Loucy (cell line): ENCODE measurements at regions not wholly inside any gene's neighbourhood (a gene's known extent, or its start where the extent isn't known, plus 50 kb on each side); places are given as distances from the start of the nearest gene placed in this dataset.

Experiments used
- H2AFZ ChIP-seq: fragments of 200-600 bp; sonication (generic); 2 replicates; pipeline ENCODE4 v1.6.0; 2016; ENCODE audit warnings: antibody characterized with exemption, mild to moderate bottlenecking, low read length, moderate library complexity
- H3F3A ChIP-seq: fragments of 200-600 bp; 2 replicates; pipeline ENCODE4 v1.6.0; 2016; ENCODE audit warnings: antibody characterized with exemption, low read depth, mild to moderate bottlenecking
- H3K27me3 ChIP-seq: fragments of 200-600 bp; sonication (generic); 2 replicates; pipeline ENCODE4 v1.6.1; 2014; ENCODE audit warnings: low read length, mild to moderate bottlenecking; ENCODE audit not compliant: insufficient read depth, poor library complexity, severe bottlenecking
- H3K36me3 ChIP-seq: fragments of 200-600 bp; sonication (generic); 2 replicates; pipeline ENCODE4 v1.6.1; 2016; ENCODE audit warnings: low read length; ENCODE audit not compliant: insufficient read depth
- H3K4me1 ChIP-seq: fragments of 200-600 bp; sonication (generic); 2 replicates; pipeline ENCODE4 v1.5.1; 2014; ENCODE audit warnings: low read length, mild to moderate bottlenecking; ENCODE audit not compliant: insufficient read depth, poor library complexity, severe bottlenecking
- H3K4me2 ChIP-seq: fragments of 200-600 bp; sonication (generic); 2 replicates; pipeline ENCODE4 v1.6.0; 2014; ENCODE audit warnings: antibody characterized with exemption, low read length, low read depth, mild to moderate bottlenecking; ENCODE audit not compliant: poor library complexity, severe bottlenecking
- H3K4me3 ChIP-seq: fragments of 200-600 bp; sonication (generic); 2 replicates; pipeline ENCODE4 v1.5.1; 2014; ENCODE audit warnings: low read length, mild to moderate bottlenecking, mixed read lengths; ENCODE audit not compliant: poor library complexity, severe bottlenecking
- H3K79me2 ChIP-seq: fragments of 200-600 bp; sonication (generic); 2 replicates; pipeline ENCODE4 v1.6.1; 2014; ENCODE audit warnings: low read length; ENCODE audit not compliant: insufficient read depth
- H3K9ac ChIP-seq: fragments of 200-600 bp; sonication (generic); 2 replicates; pipeline ENCODE4 v1.6.0; 2014; ENCODE audit warnings: mild to moderate bottlenecking, low read depth, low read length, moderate library complexity; ENCODE audit not compliant: poor library complexity, severe bottlenecking
- H3K9me2 ChIP-seq: fragments of 200-600 bp; sonication (generic); replicated peaks from 2 replicates; pipeline ENCODE4 v1.6.1; 2016; ENCODE audit warnings: low read depth, low read length, mixed read lengths
- H3K9me3 ChIP-seq: fragments of 200-600 bp; sonication (generic); 2 replicates; pipeline ENCODE4 v1.6.1; 2014; ENCODE audit warnings: mild to moderate bottlenecking, antibody characterized with exemption, low read length, low read depth; ENCODE audit not compliant: insufficient read depth
- H4K20me1 ChIP-seq: fragments of 200-600 bp; sonication (generic); 2 replicates; pipeline ENCODE4 v1.6.0; 2014; ENCODE audit warnings: antibody characterized with exemption, low read length, mild to moderate bottlenecking; ENCODE audit not compliant: insufficient read depth, poor library complexity, severe bottlenecking
- CTCF ChIP-seq: fragments of 200-600 bp; sonication (generic); conservative IDR thresholded peaks from 2 replicates; pipeline ENCODE4 v1.5.1; 2014; ENCODE audit warnings: mild to moderate bottlenecking, antibody characterized with exemption, low read length
- EZH2phosphoT487 ChIP-seq: fragments of 200-600 bp; IDR thresholded peaks from 2 replicates; pipeline ENCODE4 v1.6.1; 2018; ENCODE audit warnings: antibody characterized with exemption, mild to moderate bottlenecking, moderate library complexity, borderline replicate concordance

DNA sequence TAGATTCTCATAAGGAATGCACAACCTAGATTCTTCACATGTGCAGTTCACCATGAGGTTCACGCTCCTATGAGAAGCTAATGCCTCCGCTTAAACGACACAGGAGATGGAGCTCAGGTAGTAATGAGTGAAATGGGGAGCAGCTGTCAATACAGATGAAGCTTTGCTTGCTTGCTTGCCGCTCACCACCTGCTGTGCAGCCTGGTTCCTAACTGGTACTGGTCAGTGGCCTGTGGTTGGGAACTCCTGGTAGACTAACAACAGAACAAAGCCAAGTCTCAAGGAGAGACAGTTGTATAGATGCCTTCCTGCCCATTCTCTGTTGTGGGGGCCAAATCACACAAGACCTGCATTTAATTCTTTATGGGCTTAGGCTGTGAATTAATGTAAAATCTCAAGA is 449.2 kb upstream of the TNP1 start:
- Histone ChIP-seq H3K36me3 (no peaks in the 10 kb centered on the region), H3K79me2 (no peaks in the 10 kb centered on the region), H2AFZ (no peak overlapping the region), H3K4me3 (no peak overlapping the region), H3K9me2 (no peaks in the 10 kb centered on the region), H4K20me1 (no peaks in the 10 kb centered on the region), H3F3A (no peaks in the 10 kb centered on the region), H3K4me1 (no peaks in the 10 kb centered on the region), H3K9me3 (no peaks in the 10 kb centered on the region), H3K27me3 (peaks cover 12% of the 10 kb centered on the region), H3K4me2 (no peak overlapping the region), H3K9ac (no peak overlapping the region)
- no peak for TF ChIP-seq EZH2phosphoT487
- TF ChIP-seq CTCF: no peak

GRCh38 chr2:217307023-217307422 is 447.2 kb upstream of the TNP1 start:
- no peak for TF ChIP-seq EZH2phosphoT487
- no peak for TF ChIP-seq CTCF
- no peak overlapping the region for H2AFZ ChIP-seq

DNA sequence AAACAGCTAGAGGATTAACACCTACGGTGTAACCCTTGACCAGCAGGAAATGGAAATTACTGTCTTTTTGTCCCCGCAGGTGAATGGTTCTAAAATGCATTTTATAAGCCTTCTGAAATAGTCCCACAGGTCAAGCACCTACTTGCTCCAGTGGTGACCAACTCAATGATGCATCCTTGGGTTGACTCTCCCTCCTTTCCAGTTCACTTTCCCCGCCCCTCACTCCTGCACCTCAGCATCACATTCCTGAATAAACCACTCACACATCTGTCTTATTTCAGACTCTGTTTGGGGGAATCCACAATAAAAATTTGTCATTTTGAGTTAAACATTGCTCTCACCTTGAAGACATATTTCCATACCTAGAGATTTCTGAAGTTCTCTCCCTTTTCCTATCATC is 446.0 kb upstream of the TNP1 start:
- Histone ChIP-seq H2AFZ (no peak overlapping the region), H3K9me3 (no peaks in the 10 kb centered on the region), H3K79me2 (no peaks in the 10 kb centered on the region), H4K20me1 (no peaks in the 10 kb centered on the region), H3K9ac (no peak overlapping the region), H3K36me3 (no peaks in the 10 kb centered on the region), H3K4me1 (no peaks in the 10 kb centered on the region), H3K4me2 (no peak overlapping the region), H3K4me3 (no peak overlapping the region), H3K9me2 (no peaks in the 10 kb centered on the region), H3F3A (no peaks in the 10 kb centered on the region), H3K27me3 (no peaks in the 10 kb centered on the region)
- TF ChIP-seq EZH2phosphoT487 (no peak), CTCF (no peak)

More at GRCh38 chr2:217307023-217307422, 447.2 kb upstream of the TNP1 start:
- Histone ChIP-seq H3F3A (no peaks in the 10 kb centered on the region), H3K27me3 (no peaks in the 10 kb centered on the region), H3K4me3 (no peak overlapping the region), H3K79me2 (no peaks in the 10 kb centered on the region), H3K36me3 (no peaks in the 10 kb centered on the region), H3K4me2 (no peak overlapping the region), H3K4me1 (no peaks in the 10 kb centered on the region), H3K9ac (no peak overlapping the region), H3K9me3 (no peaks in the 10 kb centered on the region), H4K20me1 (no peaks in the 10 kb centered on the region), H3K9me2 (no peaks in the 10 kb centered on the region)
